Mesothelial cell of epicardium (in vitro differentiated cells): ENCODE measurements at regions not wholly inside any gene's neighbourhood (a gene's known extent, or its start where the extent isn't known, plus 50 kb on each side); places are given as distances from the start of the nearest gene placed in this dataset.

ENCODE experiments used
- DNase-seq, 2 experiments: peaks; one replicate each; pipeline ENCODE4 v3.0.0; 2021; ENCODE audit warnings: low spot score in 2 of 2; ENCODE audit not compliant: unreplicated experiment in 2 of 2
- H3K27ac Mint-ChIP-seq: 2 replicates; pipeline ENCODE4 v1.8.0; 2021; ENCODE audit warnings: mixed read lengths
- H3K27me3 Mint-ChIP-seq: 2 replicates; pipeline ENCODE4 v1.8.0; 2021; ENCODE audit warnings: low read depth, mixed read lengths
- H3K36me3 Mint-ChIP-seq: 2 replicates; pipeline ENCODE4 v1.8.0; 2021; ENCODE audit warnings: mixed read lengths
- H3K4me1 Mint-ChIP-seq: 2 replicates; pipeline ENCODE4 v1.8.0; 2021; ENCODE audit warnings: mixed read lengths
- H3K4me3 Mint-ChIP-seq: 2 replicates; pipeline ENCODE4 v1.8.0; 2021; ENCODE audit warnings: mild to moderate bottlenecking, moderate library complexity, mixed read lengths
- H3K9me3 Mint-ChIP-seq: 2 replicates; pipeline ENCODE4 v1.8.0; 2021; ENCODE audit warnings: mixed read lengths
- CTCF ChIP-seq: fragments of 200-600 bp; sonication (generic); IDR thresholded peaks from one replicate; pipeline ENCODE4 v1.5.0; 2021; ENCODE audit warnings: antibody characterized with exemption; ENCODE audit not compliant: unreplicated experiment

GRCh38 chr18:78711971-78712370, 267.6 kb upstream of the SALL3 start:
- peaks cover 8% of the 10 kb centered on the region for H3K27me3 Mint-ChIP-seq
- no peak for TF ChIP-seq CTCF

DNA sequence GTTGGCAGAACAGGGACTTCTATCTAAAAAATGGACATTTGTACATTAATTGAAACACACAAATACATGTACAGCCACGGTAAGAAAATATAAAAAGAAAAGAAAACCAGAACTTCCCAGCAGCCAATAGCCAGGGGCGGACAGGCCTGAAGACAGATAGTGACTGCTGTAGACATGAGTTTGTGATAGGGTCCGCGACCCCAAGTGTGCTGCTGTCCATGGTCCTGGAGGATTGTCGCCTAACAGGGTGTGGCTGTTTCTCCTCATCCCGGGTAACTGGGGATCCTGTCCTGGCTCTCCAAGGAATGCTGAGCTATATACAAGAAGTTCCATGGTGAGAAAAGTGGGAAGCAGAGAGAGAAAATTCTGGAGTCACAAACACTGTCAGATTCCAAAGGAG, 266.5 kb upstream of the SALL3 start:
- no peak overlapping the region for H3K4me3 Mint-ChIP-seq
- no peak overlapping the region for H3K27ac Mint-ChIP-seq
- H3K36me3 Mint-ChIP-seq = no peaks in the 10 kb centered on the region
- DNase-seq = no peak
- peaks cover 8% of the 10 kb centered on the region for H3K27me3 Mint-ChIP-seq
- peaks cover 19% of the 10 kb centered on the region for H3K9me3 Mint-ChIP-seq
- TF ChIP-seq CTCF = no peak
- H3K4me1 Mint-ChIP-seq = no peaks in the 10 kb centered on the region

More at GRCh38 chr18:78711971-78712370, 267.6 kb upstream of the SALL3 start:
- H3K9me3 Mint-ChIP-seq = peaks cover 26% of the 10 kb centered on the region
- no peaks in the 10 kb centered on the region for H3K4me1 Mint-ChIP-seq
- DNase-seq = no peak
- H3K4me3 Mint-ChIP-seq = no peak overlapping the region
- H3K27ac Mint-ChIP-seq = no peak overlapping the region
- H3K36me3 Mint-ChIP-seq = no peaks in the 10 kb centered on the region

GRCh38 chr18:78713726-78714125, 265.9 kb upstream of the SALL3 start:
- peaks cover 17% of the 10 kb centered on the region for H3K9me3 Mint-ChIP-seq
- no peak for DNase-seq
- TF ChIP-seq CTCF = no peak
- H3K36me3 Mint-ChIP-seq = no peaks in the 10 kb centered on the region
- peaks cover 8% of the 10 kb centered on the region for H3K27me3 Mint-ChIP-seq
- no peak overlapping the region for H3K27ac Mint-ChIP-seq
- no peak overlapping the region for H3K4me3 Mint-ChIP-seq
- no peaks in the 10 kb centered on the region for H3K4me1 Mint-ChIP-seq

GRCh38 chr18:78716022-78716421, 263.6 kb upstream of the SALL3 start:
- peaks cover 17% of the 10 kb centered on the region for H3K27me3 Mint-ChIP-seq
- no peak overlapping the region for H3K4me3 Mint-ChIP-seq
- TF ChIP-seq CTCF = no peak
- DNase-seq = no peak
- H3K9me3 Mint-ChIP-seq = peaks cover 7% of the 10 kb centered on the region
- H3K27ac Mint-ChIP-seq = no peak overlapping the region
- no peaks in the 10 kb centered on the region for H3K4me1 Mint-ChIP-seq
- H3K36me3 Mint-ChIP-seq = no peaks in the 10 kb centered on the region

- H3K4me1 Mint-ChIP-seq = peaks cover 3% of the 10 kb centered on the region
- no peak overlapping the region for H3K4me3 Mint-ChIP-seq
- H3K9me3 Mint-ChIP-seq = peaks cover 4% of the 10 kb centered on the region
- no peaks in the 10 kb centered on the region for H3K36me3 Mint-ChIP-seq
- H3K27me3 Mint-ChIP-seq = peaks cover 23% of the 10 kb centered on the region
- no peak for TF ChIP-seq CTCF
- H3K27ac Mint-ChIP-seq = no peak overlapping the region
- DNase-seq = no peak
These were observed 263.0 kb upstream of the SALL3 start for GRCh38 chr18:78716581-78716980.
